ELR (cell line): ENCODE measurements at regions not wholly inside any gene's neighbourhood (a gene's known extent, or its start where the extent isn't known, plus 50 kb on each side); places are given as distances from the start of the nearest gene placed in this dataset.

ENCODE experiments used
- DNase-seq: peaks from one replicate; pipeline ENCODE4 v3.0.0-alpha.2; 2015; ENCODE audit warnings: low read depth

GRCh38 chr13:74794147-74794546 lies 659.9 kb upstream of the KLF12 start:
- no peak for DNase-seq

DNA sequence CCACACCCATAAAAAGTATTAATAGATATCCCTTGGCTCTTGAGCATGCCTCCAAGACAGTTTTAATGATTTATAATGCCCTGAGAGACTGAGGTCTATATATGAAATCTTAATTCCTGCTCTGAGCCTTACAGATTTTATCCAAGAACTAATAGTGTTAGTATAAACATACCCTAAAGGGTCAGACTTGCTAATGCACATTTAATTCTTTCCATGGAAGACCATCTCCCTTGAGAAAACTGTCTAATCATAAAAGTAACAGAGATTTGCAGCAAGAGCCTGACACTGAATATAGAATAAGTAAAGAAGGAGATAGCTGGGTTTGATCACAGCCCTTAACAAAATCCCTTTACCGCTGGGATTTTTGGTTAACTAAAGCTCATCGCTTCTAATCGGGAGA lies 650.8 kb upstream of the KLF12 start:
- no peak for DNase-seq

- no peak for DNase-seq
These were observed 644.7 kb upstream of the KLF12 start for GRCh38 chr13:74778946-74779345.

DNA sequence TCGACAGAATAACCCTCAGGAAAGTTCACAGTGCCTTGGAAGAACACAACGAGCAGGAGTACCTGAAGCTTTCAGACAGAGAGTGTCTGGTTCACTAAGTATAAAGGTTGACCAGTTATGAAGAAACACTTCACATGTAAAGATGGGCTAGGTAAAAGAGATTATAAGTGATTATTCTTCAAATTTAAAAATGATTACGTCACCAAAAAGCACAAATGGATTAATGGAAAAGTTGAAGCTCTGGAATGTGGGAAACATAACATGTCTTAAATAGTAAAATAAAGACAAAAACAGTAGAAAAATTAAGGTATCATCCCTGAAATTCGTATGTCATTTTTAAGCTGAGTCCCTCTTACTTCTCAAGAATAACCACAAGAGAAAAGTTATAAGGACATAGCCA lies 643.9 kb upstream of the KLF12 start:
- no peak for DNase-seq

DNA sequence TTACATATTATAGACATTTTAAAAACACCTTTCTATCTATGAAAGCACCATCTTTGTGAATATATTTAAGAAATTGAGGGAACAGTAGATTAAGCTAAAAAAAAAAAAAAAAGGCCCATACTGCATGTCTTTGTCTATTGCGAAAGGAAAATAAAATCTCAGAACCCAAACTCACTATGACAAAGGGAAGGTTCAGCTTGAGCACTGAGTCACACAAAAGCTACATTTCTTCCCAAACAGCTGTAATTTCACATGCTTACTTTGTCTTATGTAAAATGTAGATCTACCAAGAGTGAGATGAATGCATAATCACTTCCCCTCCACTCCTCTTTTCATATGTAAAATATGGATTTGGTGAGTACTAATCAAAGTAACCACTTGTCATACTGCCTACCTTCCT lies 640.1 kb upstream of the KLF12 start:
- peak; percentile 54 for DNase-seq

DNA sequence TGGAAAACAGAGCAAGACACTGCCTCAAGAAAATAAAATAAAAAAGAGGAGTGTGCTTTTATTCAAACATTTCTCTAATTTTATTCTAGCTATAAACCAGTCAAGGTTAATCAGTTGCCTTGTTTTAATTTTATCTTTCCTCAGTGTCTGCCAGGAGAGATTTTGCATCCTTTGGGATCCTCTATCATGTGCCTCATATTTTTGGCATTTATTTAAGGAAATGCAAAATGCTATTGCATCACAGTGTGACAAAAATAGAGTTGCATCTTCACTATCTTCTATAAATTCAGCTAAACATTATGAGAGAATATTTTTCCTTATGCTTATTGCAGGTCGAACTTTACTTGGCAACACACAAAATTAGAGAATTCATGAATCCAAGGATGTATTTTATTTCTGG lies 639.0 kb upstream of the KLF12 start:
- DNase-seq = no peak

DNA sequence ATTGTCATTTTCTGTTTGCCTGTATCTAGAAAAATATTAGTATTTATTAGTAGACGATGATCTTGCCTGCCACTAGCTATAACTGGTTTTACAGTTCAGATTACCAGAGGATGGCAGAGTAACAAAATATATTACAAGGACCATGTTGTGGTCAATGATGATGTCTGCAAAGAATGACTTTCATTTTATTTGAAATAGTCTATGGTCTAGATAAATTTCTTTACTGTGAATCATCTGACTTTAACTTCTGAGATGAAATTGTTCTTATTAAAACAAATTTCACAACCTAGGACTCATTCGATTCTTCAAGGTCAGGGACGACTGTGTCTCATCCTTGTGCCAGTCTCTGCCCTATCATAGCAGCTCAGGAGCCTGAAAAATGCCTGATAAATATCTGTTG lies 637.8 kb upstream of the KLF12 start:
- DNase-seq = peak; percentile 92

DNA sequence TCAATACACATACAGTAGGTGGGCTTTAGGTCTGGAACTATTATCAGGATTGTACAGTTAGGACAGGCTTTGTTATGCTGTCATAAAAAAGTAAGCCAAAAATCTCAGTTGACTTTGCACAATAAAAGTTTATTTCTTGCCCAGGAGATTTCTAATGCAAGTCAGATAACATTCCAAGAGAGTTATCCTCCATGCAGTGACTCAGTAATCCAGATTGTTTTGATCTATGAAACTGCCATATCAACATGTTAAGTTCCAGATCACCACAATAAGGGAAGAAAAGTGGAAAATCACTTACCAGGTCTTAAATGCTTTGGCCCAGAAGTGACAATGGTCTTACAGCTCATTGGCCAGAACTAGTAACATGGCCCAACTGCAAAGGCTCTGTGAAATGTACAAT lies 636.2 kb upstream of the KLF12 start:
- peak; percentile 92 for DNase-seq

DNA sequence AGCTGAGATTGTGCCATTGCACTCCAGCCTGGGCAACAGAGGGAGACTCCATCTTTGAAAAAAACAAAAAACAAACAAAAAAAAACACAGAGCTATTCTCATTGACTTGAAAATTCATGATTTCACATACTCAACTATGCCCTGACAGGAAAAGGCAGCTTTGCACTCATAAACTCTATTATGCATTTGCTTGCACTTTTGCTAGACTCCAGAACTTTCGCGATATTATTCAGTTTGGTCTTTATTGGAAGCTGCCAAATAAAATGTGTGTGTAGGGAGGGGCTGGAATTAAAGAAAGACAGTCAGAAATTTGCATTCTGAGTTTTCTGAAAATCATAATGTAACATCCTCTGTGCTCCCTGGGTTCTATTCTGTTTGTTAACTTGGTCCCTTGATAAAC lies 635.1 kb upstream of the KLF12 start:
- no peak for DNase-seq

DNA sequence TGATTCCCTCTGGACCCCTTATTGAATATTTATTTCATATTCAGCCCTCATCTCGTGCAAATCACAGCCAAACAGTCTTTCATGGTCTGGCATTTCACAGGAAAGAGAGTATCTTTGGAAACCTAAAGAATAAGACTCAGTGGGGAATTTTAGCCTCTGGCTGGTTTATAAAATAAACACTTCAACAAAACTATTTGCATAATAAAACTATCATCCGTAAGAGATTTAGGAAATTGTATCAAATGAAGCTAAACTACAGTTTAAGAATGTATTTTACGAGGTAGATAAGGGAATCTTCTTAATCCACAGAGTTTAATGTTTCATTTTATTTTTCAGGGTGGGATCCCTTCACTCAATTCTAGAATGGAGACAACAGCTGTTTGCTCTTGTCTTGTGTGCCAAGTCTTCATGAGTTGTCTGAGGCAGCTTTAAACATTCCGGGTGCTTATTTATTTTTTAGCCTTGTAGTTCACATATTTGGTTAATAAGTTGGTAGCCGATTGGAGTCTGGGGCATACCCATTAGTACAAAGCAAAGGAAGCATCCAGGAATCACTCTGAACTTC lies 634.4 kb upstream of the KLF12 start:
- DNase-seq = no peak

- DNase-seq = peak; percentile 70
These were observed 632.8 kb upstream of the KLF12 start for GRCh38 chr13:74767050-74767449.

DNA sequence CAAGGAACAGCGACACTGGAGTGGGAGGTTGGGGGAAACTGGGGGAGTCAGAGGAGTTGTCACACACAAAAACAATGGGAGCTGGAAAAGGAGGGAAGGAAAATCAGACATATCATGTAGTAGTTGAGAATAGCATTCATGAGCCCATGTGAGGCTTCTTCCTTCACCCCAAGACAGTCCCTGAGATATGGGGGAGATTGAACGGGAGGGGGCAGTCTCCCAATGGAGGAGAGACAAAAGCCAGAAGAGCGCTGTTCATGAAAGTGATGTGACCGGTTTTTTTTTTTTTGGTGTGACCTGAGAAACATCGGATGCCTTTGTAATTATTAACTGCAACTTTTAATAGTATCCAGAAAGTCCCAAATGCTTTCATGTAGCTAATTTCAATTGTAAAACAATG lies 631.8 kb upstream of the KLF12 start:
- DNase-seq = no peak

DNA sequence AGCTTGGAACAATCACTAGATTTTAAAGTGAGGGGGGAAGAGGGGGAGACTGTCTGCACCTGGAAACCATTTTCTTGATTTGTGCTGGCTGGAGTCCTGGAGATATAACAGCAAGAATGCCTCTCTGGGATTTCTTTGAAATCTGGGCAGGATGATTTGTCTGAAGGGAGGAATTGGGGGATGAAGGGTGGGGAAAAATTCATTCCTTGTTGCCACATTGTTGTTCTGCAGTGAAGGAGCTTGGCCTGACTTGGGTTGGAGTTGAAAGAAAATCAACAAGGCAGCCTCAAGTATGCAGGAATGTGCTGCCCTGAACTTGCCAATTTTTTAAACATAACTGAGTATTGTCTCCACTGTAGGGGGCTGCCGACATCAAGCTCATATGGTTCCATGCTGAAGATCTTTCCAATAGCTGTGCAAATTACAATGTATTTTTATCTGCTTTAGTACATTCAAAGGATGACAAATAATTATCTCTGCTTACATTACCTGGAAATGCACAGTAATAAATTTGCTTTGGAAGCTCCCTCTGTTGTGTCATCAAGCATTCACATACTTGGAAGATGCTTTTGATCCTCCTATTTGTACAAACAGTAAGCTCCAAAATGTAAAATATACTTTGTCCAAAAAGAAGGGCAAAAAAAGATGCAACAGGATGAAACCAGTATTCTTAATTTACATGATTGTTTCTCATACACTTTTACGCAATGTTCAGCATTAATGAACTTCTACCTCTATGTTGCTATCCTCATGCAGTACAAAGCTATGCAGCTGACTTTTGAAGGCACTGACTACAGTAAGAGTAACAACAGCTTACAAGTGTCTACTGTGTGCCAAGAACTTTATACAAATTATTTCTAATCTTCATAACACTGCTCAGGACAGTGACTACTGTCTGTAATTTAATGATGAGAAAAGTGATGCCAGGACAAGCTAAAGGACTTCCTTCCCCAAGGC lies 627.9 kb upstream of the KLF12 start:
- no peak for DNase-seq

DNA sequence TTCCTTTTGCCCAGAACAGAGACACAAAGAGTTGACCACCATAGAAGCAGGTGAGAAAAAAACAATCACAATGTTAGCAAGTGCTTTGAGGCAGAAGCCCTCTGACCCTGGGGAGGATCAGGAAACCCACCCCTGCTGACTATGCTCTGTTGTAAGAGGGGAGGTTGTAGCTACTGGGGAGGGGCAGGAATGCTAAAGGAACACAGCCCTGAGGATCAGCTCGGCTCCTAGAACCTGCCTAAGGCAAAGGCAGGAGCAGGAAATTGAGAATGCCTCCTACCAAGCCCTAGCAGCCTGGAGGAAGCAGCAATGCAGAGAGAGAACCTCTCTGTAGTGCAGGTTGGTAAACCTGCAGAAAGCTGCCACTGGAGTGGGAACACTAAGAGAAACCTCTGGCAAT lies 624.0 kb upstream of the KLF12 start:
- no peak for DNase-seq

- DNase-seq = no peak
These were observed 620.9 kb upstream of the KLF12 start for GRCh38 chr13:74755065-74755464.

GRCh38 chr13:74751739-74752138 lies 617.5 kb upstream of the KLF12 start:
- DNase-seq = no peak

GRCh38 chr13:74747186-74747955 lies 613.2 kb upstream of the KLF12 start:
- DNase-seq = no peak

- no peak for DNase-seq
These were observed 609.8 kb upstream of the KLF12 start for GRCh38 chr13:74743992-74744391.

DNA sequence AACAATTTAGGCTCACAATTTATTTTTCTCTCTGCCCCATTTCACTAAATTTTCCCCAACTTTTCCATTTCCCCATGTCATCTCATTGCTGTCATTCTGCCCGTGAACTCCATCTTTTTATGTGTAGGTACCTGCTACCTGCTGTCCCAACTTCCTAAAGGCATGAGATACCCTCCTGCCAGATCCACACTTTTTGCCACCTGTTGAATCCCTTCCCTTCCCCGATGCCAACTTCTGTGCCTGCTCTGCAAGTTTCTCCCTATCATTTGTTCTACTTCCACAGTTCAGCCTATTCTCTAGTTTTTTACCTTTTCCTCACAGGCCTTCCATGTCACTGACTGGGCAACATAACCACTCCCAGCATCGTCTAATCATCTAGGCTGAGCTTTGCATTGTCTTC lies 607.5 kb upstream of the KLF12 start:
- no peak for DNase-seq

- DNase-seq = no peak
These were observed 598.7 kb upstream of the KLF12 start for GRCh38 chr13:74732736-74733385.

DNA sequence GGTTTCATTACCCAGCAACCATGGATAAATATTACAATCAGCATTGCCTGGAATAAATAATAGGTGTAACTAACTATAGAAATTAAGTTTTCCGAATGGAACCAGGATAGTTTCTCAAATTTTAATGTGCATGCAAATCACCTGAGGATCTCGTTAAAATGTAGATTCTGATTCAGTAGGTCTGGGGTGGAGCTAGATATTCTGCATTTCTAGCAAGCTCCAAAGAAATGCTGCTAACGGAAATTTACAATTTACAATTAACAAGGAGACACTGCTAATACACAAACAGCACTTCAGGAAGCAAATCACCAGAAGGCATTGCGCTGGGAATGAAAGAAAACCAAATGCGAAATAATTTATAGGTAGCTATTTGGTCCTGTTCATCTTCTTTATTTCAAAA lies 597.5 kb upstream of the KLF12 start:
- DNase-seq = no peak

DNA sequence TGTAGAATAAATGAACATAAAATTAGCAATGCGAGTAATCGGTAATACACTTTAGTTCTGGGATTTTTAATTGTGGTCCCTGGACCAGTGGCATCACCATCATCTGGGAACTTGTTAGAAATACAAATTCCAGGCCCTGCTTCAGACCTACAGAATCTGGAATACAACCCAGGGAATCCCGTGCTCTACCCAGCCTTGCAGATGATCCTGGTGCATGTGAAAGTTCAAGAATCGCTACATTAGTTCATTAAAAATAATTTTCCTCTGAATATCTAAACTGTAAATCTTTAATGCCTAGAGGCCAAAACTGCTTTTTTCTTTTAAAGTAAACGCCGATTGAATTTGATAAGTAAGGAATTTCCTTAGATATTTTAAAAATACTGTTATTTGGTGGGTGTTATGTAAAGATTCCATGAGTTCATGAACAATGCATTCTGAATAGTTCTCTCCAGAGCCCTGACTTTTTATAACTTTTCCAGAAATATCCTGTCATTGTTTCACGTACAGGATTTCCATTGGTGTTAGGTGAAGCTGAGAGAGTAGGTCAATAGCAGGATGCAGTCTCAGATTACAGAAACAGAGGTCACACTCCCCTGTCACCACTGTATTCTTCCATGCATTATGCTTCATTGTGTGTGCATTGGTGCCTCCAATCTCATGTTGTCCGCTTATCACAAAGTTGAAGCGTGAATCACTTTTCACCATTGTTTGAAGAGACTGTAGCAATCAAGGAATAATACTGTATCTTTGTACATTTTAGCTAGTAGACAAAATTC lies 596.5 kb upstream of the KLF12 start:
- no peak for DNase-seq
